ENCODE measurements at regions not wholly inside any gene's neighbourhood (a gene's known extent, or its start where the extent isn't known, plus 50 kb on each side); places are given as distances from the start of the nearest gene placed in this dataset.

- TF ChIP-seq ESRRA (IDR thresholded peaks at IDR 0.05; ENCODE audit: borderline replicate concordance, low read length) (no peak), NFE2L2 (conservative IDR thresholded peaks at IDR 0.05; ENCODE audit: low read length) (no peak), HMGXB4 (CRISPR knock-in tag; IDR thresholded peaks at IDR 0.05; ENCODE audit: borderline replicate concordance) (no peak), ELK1 (IDR thresholded peaks at IDR 0.05; ENCODE audit: low read depth, low read length) (no peak)
Observed at GRCh38 chr1:217186664-217187063, 444.2 kb downstream of the GPATCH2 start (continued).

DNA sequence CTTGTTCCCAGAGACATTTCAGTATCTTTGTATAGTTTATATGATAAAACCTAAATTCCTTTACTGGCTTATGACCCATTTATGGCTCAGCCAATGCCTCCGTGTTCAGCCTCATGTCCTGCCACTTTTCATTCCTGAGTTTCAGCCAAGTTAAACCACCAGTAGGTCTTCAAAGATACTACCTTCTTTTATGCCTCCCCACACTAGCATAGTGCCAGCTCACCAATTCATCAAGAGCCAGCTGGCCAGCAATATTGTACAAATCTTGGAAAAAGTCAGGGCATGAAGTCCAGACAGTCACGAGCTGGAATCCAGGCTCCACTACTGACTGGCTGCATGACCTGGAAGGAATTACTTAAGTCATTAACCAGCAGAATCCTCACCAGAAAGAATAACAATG is 446.0 kb downstream of the GPATCH2 start:
- WGBS (ENCODE audit: missing lambda C conversion rate) = 0% methylated on average over 2 of the region's 2 CpGs
- ATAC-seq (no peak), FAIRE-seq (no peak), DNase-seq (ENCODE audit: low read depth in 1 of 2, low spot score in 1 of 2) (no peak)
- H3K9me3 ChIP-seq = no peaks in the 10 kb centered on the region
- ChIA-PET POLR2A (no interaction called here), CTCF (interaction anchor here (0.6 kb wide), 1 partner anchor 55 kb away, joined by 4 read pairs; no protein-coding TSS in a partner anchor)
- H3K27ac ChIP-seq = no peak overlapping the region
- no peak overlapping the region for H3K4me3 ChIP-seq
- TF ChIP-seq NR3C1 (IDR thresholded peaks at IDR 0.05) = no peak
- no peak for TF ChIP-seq RFX5 (IDR thresholded peaks at IDR 0.05)
- TF ChIP-seq ZC3H11A (IDR thresholded peaks at IDR 0.05) = no peak
- TF ChIP-seq MAX (IDR thresholded peaks at IDR 0.05) = no peak
- no peak for TF ChIP-seq ESRRA (IDR thresholded peaks at IDR 0.05; ENCODE audit: borderline replicate concordance, low read length)
- TF ChIP-seq EHMT2 (IDR thresholded peaks at IDR 0.05; ENCODE audit: low read depth) = no peak
- no peak for TF ChIP-seq RNF2 (IDR thresholded peaks at IDR 0.05; ENCODE audit: borderline replicate concordance, low read depth)
- no peak for TF ChIP-seq BHLHE40 (IDR thresholded peaks at IDR 0.05; ENCODE audit: low read depth, low read length)
- TF ChIP-seq ZNF302 (CRISPR knock-in tag; IDR thresholded peaks at IDR 0.05) = no peak
- no peak for TF ChIP-seq PHF8 (IDR thresholded peaks at IDR 0.05; ENCODE audit: borderline replicate concordance, low read depth)
- TF ChIP-seq ZSCAN20 (CRISPR knock-in tag; IDR thresholded peaks at IDR 0.05) = no peak
- no peak for TF ChIP-seq CBX8 (IDR thresholded peaks at IDR 0.05)
- TF ChIP-seq EHF (CRISPR knock-in tag; IDR thresholded peaks at IDR 0.05) = no peak
- no peak for TF ChIP-seq CEBPB (IDR thresholded peaks at IDR 0.05)
- TF ChIP-seq CBX2 (IDR thresholded peaks at IDR 0.05; ENCODE audit: borderline replicate concordance, low read depth) = no peak
- TF ChIP-seq MAFK (IDR thresholded peaks at IDR 0.05; ENCODE audit: partially characterized antibody) = no peak
- TF ChIP-seq NPAS2 (CRISPR knock-in tag; IDR thresholded peaks at IDR 0.05; ENCODE audit: borderline replicate concordance) = no peak
- no peak for TF ChIP-seq EP300 (IDR thresholded peaks at IDR 0.05)
- no peaks in the 10 kb centered on the region for H3K4me1 ChIP-seq
- no peak overlapping the region for H3K4me2 ChIP-seq

DNA sequence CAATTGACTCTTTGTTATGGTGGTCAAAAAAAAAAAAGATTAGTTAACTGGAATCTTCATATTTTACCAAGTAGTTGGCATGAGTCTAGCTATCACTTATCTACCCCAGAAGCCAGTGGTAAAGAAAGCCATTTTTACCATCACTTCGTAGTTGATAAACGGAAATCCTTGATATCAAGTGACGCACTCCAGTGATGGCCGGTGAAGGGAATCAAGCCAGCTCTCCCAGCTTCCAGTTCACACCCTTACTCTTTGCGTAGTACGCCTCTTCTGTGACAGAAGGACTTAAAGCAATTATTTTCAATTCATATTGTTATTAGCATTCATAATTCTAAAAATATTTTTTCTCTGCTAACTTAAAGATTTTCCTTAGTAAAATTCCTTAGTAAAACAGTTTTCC is 447.9 kb downstream of the GPATCH2 start:
- Histone ChIP-seq H3K27ac (no peak overlapping the region), H3K9me3 (no peaks in the 10 kb centered on the region), H3K4me1 (no peaks in the 10 kb centered on the region), H3K4me2 (no peak overlapping the region), H3K4me3 (no peak overlapping the region)
- no peak for DNase-seq (ENCODE audit: low read depth in 1 of 2, low spot score in 1 of 2)
- CTCF ChIA-PET = interaction anchor here (1.2 kb wide), 1 partner anchor 165 kb away, joined by 4 read pairs; no protein-coding TSS in a partner anchor
- POLR2A ChIA-PET = no interaction called here
- 60% methylated on average over 6 of the region's 6 CpGs for WGBS (ENCODE audit: missing lambda C conversion rate)
- no peak for TF ChIP-seq GATA3 (IDR thresholded peaks at IDR 0.05; ENCODE audit: borderline replicate concordance)
- no peak for ATAC-seq
- FAIRE-seq = no peak

Data from A549 (cell line).